MM.1S (cell line): ENCODE measurements at regions not wholly inside any gene's neighbourhood (a gene's known extent, or its start where the extent isn't known, plus 50 kb on each side); places are given as distances from the start of the nearest gene placed in this dataset.

Source experiments
- DNase-seq: peaks from one replicate; pipeline ENCODE4 v3.0.0-alpha.2; 2015
- H2AFZ ChIP-seq: fragments of 300-600 bp; sonication (generic); 2 replicates; pipeline ENCODE4 v1.6.0; 2016; ENCODE audit warnings: antibody characterized with exemption, low read length
- H3F3A ChIP-seq: fragments of 300-600 bp; sonication (generic); 2 replicates; pipeline ENCODE4 v1.6.1; 2016; ENCODE audit warnings: mild to moderate bottlenecking, antibody characterized with exemption, low read length, moderate library complexity, mixed read lengths; ENCODE audit not compliant: insufficient read depth
- H3K27ac ChIP-seq: fragments of 300-600 bp; sonication (generic); 2 replicates; pipeline ENCODE4 v1.5.1; 2016; ENCODE audit warnings: mild to moderate bottlenecking, low read length
- H3K27me3 ChIP-seq: fragments of 300-600 bp; sonication (generic); replicated peaks from 2 replicates; pipeline ENCODE4 v1.6.0; 2016; ENCODE audit warnings: low read length; ENCODE audit not compliant: insufficient read depth
- H3K36me3 ChIP-seq: fragments of 300-600 bp; sonication (generic); replicated peaks from 2 replicates; pipeline ENCODE4 v1.6.1; 2016; ENCODE audit warnings: mild to moderate bottlenecking, low read length, mixed read lengths; ENCODE audit not compliant: insufficient read depth
- H3K4me1 ChIP-seq: fragments of 300-600 bp; sonication (generic); 2 replicates; pipeline ENCODE4 v1.6.1; 2016; ENCODE audit warnings: low read length, mixed read lengths
- H3K4me2 ChIP-seq: fragments of 300-600 bp; sonication (generic); 2 replicates; pipeline ENCODE4 v1.6.0; 2016; ENCODE audit warnings: low read depth, low read length
- H3K4me3 ChIP-seq: fragments of 300-600 bp; sonication (generic); 2 replicates; pipeline ENCODE4 v1.5.1; 2016; ENCODE audit warnings: low read length, mixed read lengths
- H3K79me2 ChIP-seq: fragments of 300-600 bp; sonication (generic); 2 replicates; pipeline ENCODE4 v1.6.1; 2016; ENCODE audit warnings: mixed run types, low read length, mixed read lengths
- H3K9ac ChIP-seq: fragments of 300-600 bp; sonication (generic); 2 replicates; pipeline ENCODE4 v1.6.1; 2016; ENCODE audit warnings: low read length, mixed read lengths
- H3K9me2 ChIP-seq: fragments of 300-600 bp; sonication (generic); replicated peaks from 2 replicates; pipeline ENCODE4 v1.6.1; 2016; ENCODE audit warnings: mild to moderate bottlenecking, low read length, mixed read lengths; ENCODE audit not compliant: insufficient read depth
- H3K9me3 ChIP-seq: fragments of 300-600 bp; sonication (generic); replicated peaks from 2 replicates; pipeline ENCODE4 v1.6.1; 2016; ENCODE audit warnings: mild to moderate bottlenecking, low read length, mixed read lengths; ENCODE audit not compliant: insufficient read depth
- H4K20me1 ChIP-seq: fragments of 300-600 bp; sonication (generic); 2 replicates; pipeline ENCODE4 v1.6.1; 2016; ENCODE audit warnings: mild to moderate bottlenecking, low read length, moderate library complexity, mixed read lengths; ENCODE audit not compliant: insufficient read depth
- CTCF ChIP-seq: fragments of 300-600 bp; sonication (generic); IDR thresholded peaks from 2 replicates; pipeline ENCODE4 v1.5.1; 2016; ENCODE audit warnings: antibody characterized with exemption, low read length, mixed read lengths
- EZH2 ChIP-seq: fragments of 300-600 bp; sonication (generic); optimal IDR thresholded peaks from 2 replicates; pipeline ENCODE3; 2017; ENCODE audit warnings: low read depth, mild to moderate bottlenecking, antibody characterized with exemption, low read length, mixed read lengths
- EZH2phosphoT487 ChIP-seq: fragments of 300-600 bp; sonication (generic); IDR thresholded peaks from 2 replicates; pipeline ENCODE4 v1.6.1; 2018; ENCODE audit warnings: antibody characterized with exemption, low read length

- Histone ChIP-seq H3K9me2 (no peaks in the 10 kb centered on the region), H3K4me3 (no peak overlapping the region), H2AFZ (no peak overlapping the region), H3K36me3 (no peaks in the 10 kb centered on the region), H4K20me1 (no peaks in the 10 kb centered on the region), H3K79me2 (no peaks in the 10 kb centered on the region), H3K27me3 (0 out of 2 replicates have a peak, but pooled peaks cover 4% of the 10 kb centered on the region), H3K9ac (no peak overlapping the region), H3K9me3 (no peaks in the 10 kb centered on the region), H3K27ac (no peak overlapping the region), H3F3A (no peaks in the 10 kb centered on the region), H3K4me2 (no peak overlapping the region), H3K4me1 (no peaks in the 10 kb centered on the region)
- TF ChIP-seq EZH2phosphoT487 = no peak
- no peak for TF ChIP-seq EZH2
- TF ChIP-seq CTCF = no peak
- DNase-seq = no peak
Measured at GRCh38 chr7:155211173-155211572, 86.5 kb upstream of the INSIG1 start.

- no peak overlapping the region for H3K4me3 ChIP-seq
- no peak overlapping the region for H3K9ac ChIP-seq
- no peak for DNase-seq
Measured at GRCh38 chr7:155211761-155212160, 85.9 kb upstream of the INSIG1 start.

GRCh38 chr7:155212301-155213015, 85.2 kb upstream of the INSIG1 start:
- Histone ChIP-seq H3K27ac (no peak overlapping the region), H2AFZ (no peak overlapping the region), H4K20me1 (no peaks in the 10 kb centered on the region), H3K9me2 (no peaks in the 10 kb centered on the region), H3F3A (no peaks in the 10 kb centered on the region), H3K79me2 (no peaks in the 10 kb centered on the region), H3K4me1 (no peaks in the 10 kb centered on the region), H3K9me3 (no peaks in the 10 kb centered on the region), H3K4me2 (no peak overlapping the region), H3K9ac (no peak overlapping the region), H3K27me3 (0 out of 2 replicates have a peak, but pooled peaks cover 4% of the 10 kb centered on the region), H3K36me3 (no peaks in the 10 kb centered on the region), H3K4me3 (no peak overlapping the region)
- DNase-seq = no peak
- TF ChIP-seq EZH2phosphoT487 (no peak), EZH2 (no peak), CTCF (no peak)

More at GRCh38 chr7:155211761-155212160, 85.9 kb upstream of the INSIG1 start:
- no peaks in the 10 kb centered on the region for H4K20me1 ChIP-seq
- H3K27ac ChIP-seq = no peak overlapping the region
- H3K4me2 ChIP-seq = no peak overlapping the region
- no peak for TF ChIP-seq EZH2phosphoT487
- TF ChIP-seq EZH2 = no peak
- no peak for TF ChIP-seq CTCF
- H3F3A ChIP-seq = no peaks in the 10 kb centered on the region
- no peaks in the 10 kb centered on the region for H3K79me2 ChIP-seq
- no peaks in the 10 kb centered on the region for H3K36me3 ChIP-seq
- H3K4me1 ChIP-seq = no peaks in the 10 kb centered on the region
- no peaks in the 10 kb centered on the region for H3K9me2 ChIP-seq
- 0 out of 2 replicates have a peak, but pooled peaks cover 4% of the 10 kb centered on the region for H3K27me3 ChIP-seq
- H3K9me3 ChIP-seq = no peaks in the 10 kb centered on the region
- no peak overlapping the region for H2AFZ ChIP-seq
